ENCODE measurements at regions not wholly inside any gene's neighbourhood (a gene's known extent, or its start where the extent isn't known, plus 50 kb on each side); places are given as distances from the start of the nearest gene placed in this dataset.

- DNase-seq, result no peak
These were observed 199.8 kb downstream of the RBM19 start for GRCh38 chr12:113766131-113766878.

- DNase-seq, result no peak
These were observed 201.5 kb downstream of the RBM19 start for GRCh38 chr12:113764661-113765060.

GRCh38 chr12:113762882-113763816 lies 203.0 kb downstream of the RBM19 start:
- no peak for DNase-seq

- no peak for DNase-seq
These were observed 203.8 kb downstream of the RBM19 start for GRCh38 chr12:113762155-113762881.

- no peak for DNase-seq
These were observed 207.0 kb downstream of the RBM19 start for GRCh38 chr12:113759135-113759534.

GRCh38 chr12:113758165-113758924 lies 207.8 kb downstream of the RBM19 start:
- DNase-seq, result no peak

DNA sequence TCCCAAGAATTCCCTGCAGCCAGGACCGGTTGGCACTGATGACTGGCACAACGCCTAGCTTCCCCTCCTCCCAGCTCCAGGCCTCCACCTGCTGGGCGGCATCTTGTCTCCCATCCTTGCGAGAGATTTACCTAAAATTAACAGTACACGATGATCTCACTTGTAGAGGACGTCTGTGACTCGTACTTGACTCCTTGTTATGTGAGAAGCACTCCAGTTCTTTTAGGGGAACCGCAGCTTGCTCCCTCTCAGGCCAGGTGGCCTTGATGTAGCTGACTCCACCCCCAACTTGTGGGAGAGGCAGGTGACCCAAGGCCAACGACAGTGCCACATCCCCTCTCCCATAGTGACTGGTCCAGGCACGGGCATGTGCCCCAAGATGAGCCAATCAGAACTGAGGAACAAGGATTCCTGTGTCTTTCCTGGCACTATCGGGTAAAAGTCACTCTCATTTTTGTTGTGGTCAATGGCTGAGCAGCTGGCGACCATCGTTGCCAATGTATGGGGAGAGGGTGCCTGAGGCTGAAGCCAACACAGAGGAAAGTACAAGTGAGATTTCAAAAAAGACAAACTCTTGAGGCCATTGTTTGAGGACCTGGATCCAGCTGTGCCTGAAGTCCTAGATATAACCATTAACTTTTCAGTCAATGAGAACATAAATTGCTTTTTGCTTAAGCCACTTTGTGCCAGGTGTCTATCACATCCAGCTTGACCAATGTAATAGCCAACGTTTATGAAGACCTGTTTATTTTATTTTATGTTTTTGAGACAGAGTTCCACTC lies 208.7 kb downstream of the RBM19 start:
- peak; percentile 31 for DNase-seq

DNA sequence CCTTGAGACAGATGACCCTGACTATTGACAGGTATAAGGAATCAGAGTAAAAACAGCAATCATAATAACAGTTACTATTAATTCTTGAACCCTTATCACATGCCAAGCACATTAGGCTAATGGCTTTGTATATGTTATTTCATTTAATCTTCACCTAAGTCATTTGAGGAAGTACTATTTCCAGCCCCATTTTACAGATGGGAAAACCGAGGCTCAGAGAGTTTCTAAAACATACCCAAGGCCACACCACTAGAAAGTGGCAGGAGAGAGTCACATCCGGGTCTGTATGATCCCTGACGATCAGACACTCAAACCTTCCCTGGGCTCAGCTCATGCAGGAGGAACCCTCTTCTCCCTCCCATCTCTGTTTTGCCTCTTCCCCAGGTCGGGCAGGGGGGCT lies 209.5 kb downstream of the RBM19 start:
- DNase-seq, result no peak

- no peak for DNase-seq
These were observed 211.0 kb downstream of the RBM19 start for GRCh38 chr12:113755098-113755497.

DNA sequence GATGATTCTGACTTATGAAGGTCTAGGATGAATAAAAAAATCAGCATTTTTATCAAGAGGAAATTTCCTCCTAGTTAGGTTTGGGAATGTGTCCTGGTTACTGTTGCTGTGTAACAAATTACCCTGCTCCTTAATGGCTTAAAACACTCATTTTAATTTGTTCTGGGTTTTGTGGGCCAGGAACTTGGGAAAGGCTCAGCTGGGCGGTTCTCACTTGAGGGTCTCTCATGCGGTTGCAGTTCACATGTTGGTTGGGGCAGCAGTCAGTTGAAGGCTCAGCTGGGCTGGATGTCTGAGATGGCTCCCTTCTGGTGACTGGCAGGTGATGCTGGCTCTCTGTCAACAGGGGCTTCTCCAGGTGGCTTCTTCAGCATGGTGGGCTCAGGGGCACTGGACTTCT lies 214.6 kb downstream of the RBM19 start:
- no peak for DNase-seq

DNA sequence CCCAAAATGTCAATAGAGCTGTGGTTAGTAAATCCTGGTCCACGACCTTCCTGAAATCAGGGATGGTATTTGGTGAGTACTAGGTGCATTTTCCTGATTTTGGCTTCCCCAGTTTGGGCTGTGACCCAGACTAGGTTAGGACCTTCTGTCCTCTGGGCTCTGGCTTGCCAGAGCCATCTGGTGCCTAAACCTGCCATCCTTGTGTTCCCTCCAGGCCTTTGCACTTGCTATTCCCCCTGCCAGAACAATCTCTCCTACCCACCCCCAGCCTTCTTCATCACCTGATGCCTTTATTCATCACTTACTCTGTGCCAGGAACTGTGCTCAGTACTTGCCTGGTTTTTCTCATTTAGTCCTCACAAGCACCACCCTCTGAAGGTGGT lies 216.7 kb downstream of the RBM19 start:
- no peak for DNase-seq

DNA sequence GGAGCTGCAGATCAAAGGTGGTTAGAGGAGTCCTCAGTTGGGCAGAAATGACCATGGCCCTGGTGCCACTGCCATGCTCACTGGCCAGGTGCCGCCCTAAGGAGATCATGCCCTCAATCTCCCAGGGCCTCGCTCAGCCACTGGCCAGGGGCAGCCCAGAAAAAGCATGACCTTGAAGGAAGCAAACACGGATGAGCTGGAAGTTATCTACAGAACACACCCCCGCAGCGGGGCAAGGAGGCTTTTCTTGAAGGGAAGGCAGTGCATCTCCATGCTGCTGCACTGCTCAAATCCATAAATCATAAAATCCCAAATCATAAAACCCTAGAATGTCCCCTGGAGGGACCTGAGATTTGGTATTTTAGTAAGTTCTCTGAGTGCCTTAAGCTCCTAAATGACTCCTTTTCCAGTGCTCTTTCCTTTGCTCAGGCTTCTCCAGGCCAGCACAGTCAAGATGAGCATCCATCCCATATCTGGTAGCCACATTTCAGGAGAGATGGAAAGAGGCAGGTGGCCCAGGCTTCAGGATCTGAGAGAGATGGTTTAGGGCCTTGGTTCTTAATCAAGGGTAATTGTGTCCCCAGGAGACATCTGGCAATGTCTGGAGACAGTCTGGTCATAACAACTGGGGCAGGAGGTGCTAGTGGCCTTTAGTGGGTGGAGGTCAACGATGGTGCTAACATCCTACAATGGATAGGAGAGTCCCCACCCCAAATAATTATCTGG lies 217.3 kb downstream of the RBM19 start:
- DNase-seq, result no peak

GRCh38 chr12:113747017-113747416 lies 219.1 kb downstream of the RBM19 start:
- no peak for DNase-seq

GRCh38 chr12:113744802-113745395 lies 221.2 kb downstream of the RBM19 start:
- no peak for DNase-seq

DNA sequence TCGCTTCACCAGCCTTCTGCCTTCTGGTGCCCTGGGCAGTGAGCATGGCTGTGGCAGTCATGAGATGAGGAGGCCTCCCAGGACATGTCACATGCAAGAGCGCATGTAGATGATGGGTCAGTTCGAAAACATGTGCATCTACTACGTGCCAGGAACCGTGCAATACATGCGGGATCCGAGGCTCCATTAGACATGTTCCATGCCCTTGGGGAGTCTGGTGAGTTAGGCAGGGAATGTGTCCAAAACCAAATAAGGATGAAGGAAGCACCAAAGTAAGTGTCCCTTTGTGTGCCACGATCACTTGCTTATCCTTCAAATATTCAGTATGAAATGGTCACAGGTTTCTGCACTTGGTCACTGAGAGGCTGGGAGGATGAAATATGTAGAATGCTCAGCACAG lies 223.3 kb downstream of the RBM19 start:
- DNase-seq, result no peak

DNA sequence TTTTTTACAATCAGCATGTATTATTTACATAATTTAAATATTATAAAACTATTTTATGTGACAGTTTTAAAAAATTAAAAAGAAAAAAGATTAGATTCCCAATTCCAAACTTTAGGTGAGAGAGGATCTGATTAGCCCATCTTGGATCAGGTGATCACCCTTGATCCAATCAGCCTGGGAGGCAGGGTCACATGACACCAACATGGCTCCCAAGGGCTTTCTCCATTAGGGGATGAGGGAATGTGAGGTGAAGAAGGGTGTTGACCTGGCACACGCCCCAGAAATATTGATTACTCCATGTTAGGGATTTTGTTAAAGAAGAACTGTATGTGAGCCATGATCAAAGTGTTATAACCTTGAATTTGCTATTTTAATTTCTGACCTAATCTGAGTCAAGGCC lies 225.4 kb downstream of the RBM19 start:
- DNase-seq, result no peak

- DNase-seq, result no peak
These were observed 231.0 kb downstream of the RBM19 start for GRCh38 chr12:113735131-113735530.

DNA sequence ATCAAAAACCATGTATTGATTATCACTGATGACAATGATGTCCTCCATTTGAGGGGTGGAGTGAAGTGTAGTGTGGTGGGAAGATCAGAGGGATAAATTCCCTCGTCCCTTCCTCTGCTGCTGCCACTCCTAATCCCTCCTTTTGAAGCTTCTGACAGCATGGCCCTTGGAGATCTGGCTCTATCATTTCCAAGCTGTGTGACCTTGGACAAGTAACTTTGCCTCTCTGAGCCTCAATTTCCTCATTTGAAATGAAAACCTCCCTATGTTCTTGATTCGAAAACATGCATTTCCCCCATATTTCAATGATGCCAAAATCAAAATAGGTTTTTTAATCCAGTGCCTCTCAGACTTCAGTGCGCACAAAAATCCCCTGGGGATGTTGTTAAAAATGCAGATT lies 231.6 kb downstream of the RBM19 start:
- DNase-seq, result no peak

GRCh38 chr12:113732916-113733315 lies 233.2 kb downstream of the RBM19 start:
- DNase-seq, result no peak

GRCh38 chr12:113727651-113728061 lies 238.5 kb downstream of the RBM19 start:
- DNase-seq, result no peak

All from NCI-H187 treated with DMSO at 0.1 percent for 48 hours (cell line).